Neural progenitor cell (in vitro differentiated cells): ENCODE measurements at regions not wholly inside any gene's neighbourhood (a gene's known extent, or its start where the extent isn't known, plus 50 kb on each side); places are given as distances from the start of the nearest gene placed in this dataset.

Source experiments
- DNase-seq: peaks from one replicate; pipeline ENCODE4 v3.0.0-alpha.2; 2016; ENCODE audit warnings: low spot score
- H2AFZ ChIP-seq: fragments of 200-600 bp; sonication (generic); replicated peaks from 2 replicates; pipeline ENCODE4 v1.6.1; 2016; ENCODE audit warnings: antibody characterized with exemption
- H3F3A ChIP-seq: fragments of 200-600 bp; sonication (generic); 2 replicates; pipeline ENCODE4 v1.6.1; 2016; ENCODE audit warnings: antibody characterized with exemption, low read depth
- H3K27ac ChIP-seq: fragments of 200-600 bp; sonication (generic); 2 replicates; pipeline ENCODE4 v1.5.1; 2016; ENCODE audit warnings: mild to moderate bottlenecking
- H3K27me3 ChIP-seq: fragments of 200-600 bp; sonication (generic); 2 replicates; pipeline ENCODE4 v1.6.1; 2016; ENCODE audit warnings: mild to moderate bottlenecking, moderate library complexity
- H3K36me3 ChIP-seq: fragments of 200-600 bp; sonication (generic); 2 replicates; pipeline ENCODE4 v1.5.1; 2016
- H3K4me1 ChIP-seq: fragments of 200-600 bp; sonication (generic); 2 replicates; pipeline ENCODE4 v1.6.1; 2016; ENCODE audit warnings: mixed run types
- H3K4me2 ChIP-seq: fragments of 200-600 bp; sonication (generic); 2 replicates; pipeline ENCODE4 v1.6.1; 2016
- H3K4me3 ChIP-seq: fragments of 200-600 bp; sonication (generic); 2 replicates; pipeline ENCODE4 v1.5.1; 2016
- H3K79me2 ChIP-seq: fragments of 200-600 bp; sonication (generic); 2 replicates; pipeline ENCODE4 v1.6.1; 2016; ENCODE audit warnings: low read depth
- H3K9ac ChIP-seq: fragments of 200-600 bp; sonication (generic); 2 replicates; pipeline ENCODE4 v1.6.1; 2016
- H3K9me3 ChIP-seq: fragments of 200-600 bp; sonication (generic); 2 replicates; pipeline ENCODE4 v1.5.1; 2016; ENCODE audit warnings: low read depth
- H4K20me1 ChIP-seq: fragments of 200-600 bp; sonication (generic); 2 replicates; pipeline ENCODE4 v1.6.1; 2016; ENCODE audit warnings: low read depth
- H3K27ac Mint-ChIP-seq: 3 replicates; pipeline ENCODE4 v1.8.0; 2021; ENCODE audit warnings: mixed read lengths
- H3K27me3 Mint-ChIP-seq: 2 replicates; pipeline ENCODE4 v1.8.0; 2022; ENCODE audit warnings: low read depth, mild to moderate bottlenecking, inconsistent platforms, moderate library complexity, mixed read lengths; ENCODE audit not compliant: insufficient read depth
- H3K36me3 Mint-ChIP-seq: 3 replicates; pipeline ENCODE4 v1.8.0; 2021; ENCODE audit warnings: mixed read lengths
- H3K4me1 Mint-ChIP-seq: 3 replicates; pipeline ENCODE4 v1.8.0; 2021; ENCODE audit warnings: mixed read lengths
- H3K4me3 Mint-ChIP-seq: 3 replicates; pipeline ENCODE4 v1.8.0; 2021; ENCODE audit warnings: mild to moderate bottlenecking, moderate library complexity, mixed read lengths
- H3K9me3 Mint-ChIP-seq: 3 replicates; pipeline ENCODE4 v1.8.0; 2020; ENCODE audit warnings: mixed read lengths
- CTCF ChIP-seq: fragments of 200-600 bp; sonication (generic); IDR thresholded peaks from 2 replicates; pipeline ENCODE4 v1.5.1; 2017; ENCODE audit warnings: antibody characterized with exemption, mild to moderate bottlenecking
- EZH2 ChIP-seq: fragments of 200-600 bp; sonication (generic); IDR thresholded peaks from 2 replicates; pipeline ENCODE4 v1.6.1; 2017; ENCODE audit warnings: antibody characterized with exemption, mild to moderate bottlenecking, moderate library complexity
- EZH2phosphoT487 ChIP-seq: fragments of 200-600 bp; sonication (generic); IDR thresholded peaks from 2 replicates; pipeline ENCODE4 v1.6.1; 2017; ENCODE audit warnings: antibody characterized with exemption

DNA sequence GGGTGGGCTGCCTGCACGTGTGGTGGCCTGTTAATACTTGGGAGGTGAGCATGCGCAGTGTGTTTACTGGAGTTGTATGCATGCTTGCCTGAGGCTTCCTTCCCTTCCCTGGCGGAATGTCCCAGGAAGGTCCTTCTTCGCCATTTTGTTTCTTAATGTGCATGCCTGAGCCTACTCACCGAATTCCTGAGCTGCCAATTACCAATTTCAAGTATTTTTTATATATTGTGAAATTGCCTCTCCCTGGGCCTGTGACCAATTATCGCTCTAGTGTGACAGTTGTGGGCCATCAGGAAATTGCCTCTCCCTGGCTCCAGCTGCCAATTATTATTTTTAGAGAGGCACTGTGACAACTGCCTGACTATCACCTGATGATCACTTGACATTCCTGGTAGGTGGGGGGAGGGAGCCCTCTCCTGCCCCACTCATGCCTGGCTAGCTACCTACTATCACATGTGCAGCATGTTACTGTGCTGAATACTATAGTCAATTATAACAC, 70.0 kb downstream of the FAM50B start:
- no peak for DNase-seq
- Mint-ChIP-seq H3K36me3 (no peaks in the 10 kb centered on the region), H3K9me3 (peaks cover 6% of the 10 kb centered on the region), H3K27me3 (no peaks in the 10 kb centered on the region), H3K27ac (no peak overlapping the region), H3K4me1 (no peaks in the 10 kb centered on the region), H3K4me3 (no peak overlapping the region)
- Histone ChIP-seq H3K9ac (no peak overlapping the region), H4K20me1 (no peaks in the 10 kb centered on the region), H3K79me2 (no peaks in the 10 kb centered on the region), H3F3A (no peaks in the 10 kb centered on the region), H3K27me3 (no peaks in the 10 kb centered on the region), H2AFZ (no peak overlapping the region), H3K27ac (no peak overlapping the region), H3K9me3 (no peaks in the 10 kb centered on the region), H3K4me2 (no peak overlapping the region), H3K4me3 (no peak overlapping the region), H3K4me1 (peaks cover 9% of the 10 kb centered on the region), H3K36me3 (no peaks in the 10 kb centered on the region)
- TF ChIP-seq CTCF (no peak), EZH2 (no peak), EZH2phosphoT487 (no peak)

DNA sequence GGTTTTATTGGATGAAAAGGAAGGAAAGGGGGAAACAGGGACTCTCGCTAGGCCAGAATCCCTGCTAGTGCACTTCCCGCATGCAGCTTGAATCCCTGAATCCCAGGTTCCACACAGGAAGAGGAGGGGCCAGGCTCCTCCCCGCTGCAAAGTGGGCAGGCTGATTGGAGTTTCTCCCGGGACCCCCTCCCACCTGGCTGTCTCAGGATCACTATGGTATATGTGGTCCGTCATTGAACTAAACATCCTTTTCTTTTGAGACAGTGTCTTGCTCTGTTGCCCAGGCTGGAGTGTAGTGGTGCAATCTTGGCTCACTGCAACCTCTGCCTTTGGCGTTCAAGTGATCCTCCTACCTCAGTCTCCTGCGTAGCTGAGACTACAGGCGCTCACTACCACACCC, 70.7 kb downstream of the FAM50B start:
- no peaks in the 10 kb centered on the region for H3F3A ChIP-seq
- H3K27ac ChIP-seq = no peak overlapping the region
- peaks cover 6% of the 10 kb centered on the region for H3K9me3 Mint-ChIP-seq
- H3K79me2 ChIP-seq = no peaks in the 10 kb centered on the region
- no peak overlapping the region for H3K4me3 Mint-ChIP-seq
- H3K36me3 Mint-ChIP-seq = no peaks in the 10 kb centered on the region
- no peak overlapping the region for H3K4me2 ChIP-seq
- H3K27me3 Mint-ChIP-seq = no peaks in the 10 kb centered on the region
- no peaks in the 10 kb centered on the region for H3K27me3 ChIP-seq
- H3K36me3 ChIP-seq = no peaks in the 10 kb centered on the region
- H3K9me3 ChIP-seq = no peaks in the 10 kb centered on the region
- DNase-seq = no peak
- H3K4me1 Mint-ChIP-seq = no peaks in the 10 kb centered on the region
- H3K27ac Mint-ChIP-seq = no peak overlapping the region
- H4K20me1 ChIP-seq = no peaks in the 10 kb centered on the region
- H2AFZ ChIP-seq = no peak overlapping the region
- H3K9ac ChIP-seq = no peak overlapping the region
- H3K4me1 ChIP-seq = peaks cover 9% of the 10 kb centered on the region
- H3K4me3 ChIP-seq = no peak overlapping the region
- TF ChIP-seq EZH2 (no peak), CTCF (no peak), EZH2phosphoT487 (no peak)

GRCh38 chr6:3920321-3920720, 71.1 kb downstream of the FAM50B start:
- Histone ChIP-seq H3K27ac (no peak overlapping the region), H3K79me2 (no peaks in the 10 kb centered on the region), H2AFZ (no peak overlapping the region), H3F3A (no peaks in the 10 kb centered on the region), H3K9me3 (no peaks in the 10 kb centered on the region), H3K4me2 (no peak overlapping the region), H3K9ac (no peak overlapping the region), H4K20me1 (no peaks in the 10 kb centered on the region), H3K4me3 (no peak overlapping the region), H3K4me1 (peaks cover 9% of the 10 kb centered on the region), H3K36me3 (no peaks in the 10 kb centered on the region), H3K27me3 (no peaks in the 10 kb centered on the region)
- H3K9me3 Mint-ChIP-seq = peaks cover 6% of the 10 kb centered on the region
- H3K4me1 Mint-ChIP-seq = no peaks in the 10 kb centered on the region
- H3K4me3 Mint-ChIP-seq = no peak overlapping the region
- DNase-seq = no peak
- H3K27ac Mint-ChIP-seq = no peak overlapping the region
- TF ChIP-seq CTCF (no peak), EZH2phosphoT487 (no peak)
- no peaks in the 10 kb centered on the region for H3K36me3 Mint-ChIP-seq
- H3K27me3 Mint-ChIP-seq = no peaks in the 10 kb centered on the region
